ENCODE measurements at regions not wholly inside any gene's neighbourhood (a gene's known extent, or its start where the extent isn't known, plus 50 kb on each side); places are given as distances from the start of the nearest gene placed in this dataset.
"Not testable (repeated sequence)": the region's sequence is repeated elsewhere in the genome, so short reads cannot be mapped to it uniquely, and the experiment has no call there.

DNA sequence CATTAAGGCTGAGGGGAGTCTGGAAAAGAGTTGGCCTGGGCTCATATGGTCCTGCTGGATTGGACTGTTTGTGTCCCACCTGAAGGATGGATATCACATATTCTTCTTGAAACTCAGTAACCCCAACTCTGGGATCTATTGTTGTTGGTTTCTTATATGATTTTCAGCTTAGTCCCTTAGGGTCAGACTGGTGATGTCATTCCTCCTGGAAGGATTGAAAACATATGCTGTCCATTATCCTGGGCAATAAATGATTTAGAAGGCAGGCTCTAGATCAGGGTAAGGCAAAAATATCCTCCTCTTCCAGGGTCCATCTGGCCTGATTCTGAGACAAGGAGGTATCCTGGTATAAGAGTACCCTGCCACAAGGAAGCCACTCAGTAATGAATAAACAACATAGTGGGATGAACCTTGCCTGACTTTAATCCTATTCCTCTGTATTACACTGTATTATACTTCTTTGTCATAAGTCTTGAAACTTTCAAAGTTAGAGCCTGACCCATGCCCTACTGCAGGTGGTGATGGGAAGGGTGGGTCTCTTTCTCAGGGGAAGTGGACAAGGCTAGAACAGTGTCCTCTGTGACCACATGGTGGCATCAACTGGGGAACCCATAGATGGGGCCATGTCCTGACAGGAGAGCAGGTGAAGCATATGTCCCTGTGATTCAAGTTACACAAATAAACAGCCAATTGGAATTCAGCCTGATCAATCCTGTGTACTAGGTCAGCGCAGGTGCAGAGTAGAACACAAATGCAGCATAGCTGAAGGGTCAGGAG, 454.4 kb upstream of the TRPC7 start:
- H3K4me1 ChIP-seq (replicated peaks in 1 of 2), result no peaks in the 10 kb centered on the region
- no peak for TF ChIP-seq POLR2A (IDR thresholded peaks at IDR 0.05)
- TF ChIP-seq, protein P1, sequence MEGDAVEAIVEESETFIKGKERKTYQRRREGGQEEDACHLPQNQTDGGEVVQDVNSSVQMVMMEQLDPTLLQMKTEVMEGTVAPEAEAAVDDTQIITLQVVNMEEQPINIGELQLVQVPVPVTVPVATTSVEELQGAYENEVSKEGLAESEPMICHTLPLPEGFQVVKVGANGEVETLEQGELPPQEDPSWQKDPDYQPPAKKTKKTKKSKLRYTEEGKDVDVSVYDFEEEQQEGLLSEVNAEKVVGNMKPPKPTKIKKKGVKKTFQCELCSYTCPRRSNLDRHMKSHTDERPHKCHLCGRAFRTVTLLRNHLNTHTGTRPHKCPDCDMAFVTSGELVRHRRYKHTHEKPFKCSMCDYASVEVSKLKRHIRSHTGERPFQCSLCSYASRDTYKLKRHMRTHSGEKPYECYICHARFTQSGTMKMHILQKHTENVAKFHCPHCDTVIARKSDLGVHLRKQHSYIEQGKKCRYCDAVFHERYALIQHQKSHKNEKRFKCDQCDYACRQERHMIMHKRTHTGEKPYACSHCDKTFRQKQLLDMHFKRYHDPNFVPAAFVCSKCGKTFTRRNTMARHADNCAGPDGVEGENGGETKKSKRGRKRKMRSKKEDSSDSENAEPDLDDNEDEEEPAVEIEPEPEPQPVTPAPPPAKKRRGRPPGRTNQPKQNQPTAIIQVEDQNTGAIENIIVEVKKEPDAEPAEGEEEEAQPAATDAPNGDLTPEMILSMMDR (IDR thresholded peaks at IDR 0.05), result no peak
- H3K36me3 ChIP-seq (replicated peaks in 1 of 2), result no peaks in the 10 kb centered on the region
- H3K9me3 ChIP-seq (replicated peaks in 1 of 3), result no peaks in the 10 kb centered on the region
- H3K27me3 ChIP-seq, result no peaks in the 10 kb centered on the region
- 93 to 100% (median 95%) methylated on average over 1 of the region's 1 CpG for WGBS, 4 donors
- no peak overlapping the region for H3K27ac ChIP-seq
- DNase-seq, result no peak
- intact Hi-C loops (cut with DNase I), result loop anchor here in 1 of 2 donors (10.0 kb wide), 1 partner anchor 395 kb away; no protein-coding TSS in a partner anchor
- H3K4me3 ChIP-seq, result no peak overlapping the region

DNA sequence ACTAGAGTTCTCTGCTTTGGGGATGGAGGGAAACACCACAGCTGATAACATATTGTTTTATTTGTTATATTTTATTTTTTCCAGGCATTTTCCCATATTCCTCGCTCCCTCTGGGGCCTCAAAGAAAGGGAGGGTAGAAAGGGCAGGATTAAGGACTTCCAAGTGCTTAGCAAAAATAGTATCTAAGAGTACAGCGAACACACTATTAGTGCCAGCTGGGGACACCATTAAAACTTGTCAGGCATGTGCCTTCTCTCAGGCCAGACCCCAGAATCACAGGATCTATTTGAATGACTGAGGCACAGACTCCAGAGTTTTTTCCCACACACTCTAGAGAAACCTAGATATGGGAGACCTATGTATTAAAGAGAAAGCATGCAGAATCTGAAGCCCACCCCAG, 451.0 kb upstream of the TRPC7 start:
- H3K4me1 ChIP-seq (replicated peaks in 1 of 2), result peaks cover 1 to 6% of the 10 kb centered on the region in 2 donors
- H3K4me3 ChIP-seq, result no peak overlapping the region
- TF ChIP-seq, protein P1 (IDR thresholded peaks at IDR 0.05), result no peak
- TF ChIP-seq POLR2A (IDR thresholded peaks at IDR 0.05), result no peak
- DNase-seq, result no peak
- WGBS, 4 donors, result 92 to 100% (median 95%) methylated on average over 2 of the region's 2 CpGs
- no peaks in the 10 kb centered on the region for H3K27me3 ChIP-seq
- no peaks in the 10 kb centered on the region for H3K36me3 ChIP-seq (replicated peaks in 1 of 2)
- intact Hi-C loops (cut with DNase I), result loop anchor here in 1 of 2 donors (10.0 kb wide), 1 partner anchor 398 kb away; no protein-coding TSS in a partner anchor
- no peaks in the 10 kb centered on the region for H3K9me3 ChIP-seq (replicated peaks in 1 of 3)
- no peak overlapping the region for H3K27ac ChIP-seq

DNA sequence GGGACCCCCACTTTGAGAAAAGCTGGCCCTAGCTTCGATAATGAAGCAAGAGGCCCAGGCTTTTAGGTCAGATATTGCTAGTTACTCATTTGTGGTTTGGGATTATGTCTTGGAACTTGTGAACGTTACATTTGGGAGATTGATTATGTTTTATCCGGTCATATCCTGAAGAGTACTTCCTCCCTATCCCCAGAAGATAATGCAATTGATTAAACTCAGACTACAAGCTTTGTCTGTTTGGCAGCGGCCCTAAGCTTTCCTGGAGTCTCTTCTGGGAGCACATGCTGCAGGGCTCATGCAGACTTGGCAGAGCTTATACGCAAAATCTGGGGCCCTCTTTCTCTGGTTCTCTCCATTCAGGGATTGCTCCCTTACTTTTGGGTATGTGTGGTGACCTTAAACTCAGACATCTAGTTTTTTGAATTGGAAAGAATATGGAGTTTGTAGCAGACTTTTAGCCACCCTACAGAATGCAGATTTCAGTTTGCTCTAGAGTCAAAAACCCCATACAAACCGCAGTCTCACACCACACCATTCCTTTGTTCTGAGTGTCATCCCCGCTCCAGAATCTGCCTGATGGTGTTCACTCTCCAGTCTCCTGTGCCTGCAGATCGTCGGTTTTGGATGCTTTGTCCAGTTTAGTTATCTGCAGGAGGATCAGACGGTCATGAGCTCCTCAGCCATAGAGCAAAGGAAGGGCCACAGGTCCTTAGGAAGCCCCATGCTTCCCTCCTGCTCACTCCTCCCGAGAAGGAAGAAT, 449.5 kb upstream of the TRPC7 start:
- peak in 1 of 7 donors; percentile 12 for DNase-seq
- H3K36me3 ChIP-seq (replicated peaks in 1 of 2), result no peaks in the 10 kb centered on the region
- no peak overlapping the region for H3K4me3 ChIP-seq
- no peak for TF ChIP-seq POLR2A (IDR thresholded peaks at IDR 0.05)
- TF ChIP-seq, protein P1 (IDR thresholded peaks at IDR 0.05), result no peak
- H3K4me1 ChIP-seq (replicated peaks in 1 of 2), result peaks cover 16 to 21% of the 10 kb centered on the region in 2 donors
- intact Hi-C loops (cut with DNase I), result loop anchor here in 1 of 2 donors (10.0 kb wide), 1 partner anchor 400 kb away; no protein-coding TSS in a partner anchor
- WGBS, 4 donors, result 72 to 80% (median 77%) methylated on average over 11 of the region's 11 CpGs
- no peaks in the 10 kb centered on the region for H3K9me3 ChIP-seq (replicated peaks in 1 of 3)
- no peak overlapping the region for H3K27ac ChIP-seq
- H3K27me3 ChIP-seq, result no peaks in the 10 kb centered on the region

DNA sequence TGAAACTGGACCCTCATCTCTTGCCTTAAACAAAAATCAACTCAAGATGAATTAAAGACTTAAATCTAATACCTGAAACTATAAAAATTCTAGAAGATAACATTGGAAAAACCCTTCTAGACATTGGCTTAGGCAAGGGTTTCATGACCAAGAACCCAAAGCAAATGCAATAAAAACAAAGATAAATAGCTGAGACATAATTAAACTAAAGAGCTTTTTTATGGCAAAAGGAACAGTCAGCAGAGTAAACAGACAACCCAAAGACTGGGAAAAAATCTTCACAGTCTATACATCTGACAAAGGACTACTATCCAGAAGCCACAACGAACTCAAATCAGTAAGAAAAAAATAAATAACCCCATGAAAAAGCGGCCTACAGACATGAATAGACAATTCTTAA, 446.9 kb upstream of the TRPC7 start:
- H3K27me3 ChIP-seq; H3K9me3 ChIP-seq (replicated peaks in 1 of 3); H3K4me3 ChIP-seq; H3K27ac ChIP-seq; H3K36me3 ChIP-seq (replicated peaks in 1 of 2); DNase-seq: not testable (repeated sequence)
- peaks cover 24 to 31% of the 10 kb centered on the region in 2 donors for H3K4me1 ChIP-seq (replicated peaks in 1 of 2)
- 80 to 93% (median 85%) methylated on average over 2 of the region's 2 CpGs for WGBS, 4 donors
- intact Hi-C loops (cut with DNase I), result loop anchor here in 1 of 2 donors (10.0 kb wide), 1 partner anchor 403 kb away; no protein-coding TSS in a partner anchor
